H1 (cell line): ENCODE measurements at regions not wholly inside any gene's neighbourhood (a gene's known extent, or its start where the extent isn't known, plus 50 kb on each side); places are given as distances from the start of the nearest gene placed in this dataset.

ENCODE experiments used
- CTCF ChIA-PET: fragments of 300-600 bp; sonication (Branson Sonifier 250); formaldehyde crosslinking; loops from one replicate; lab custom pipeline; 2021; ENCODE audit not compliant: partially characterized antibody; lab: Charles Lee
- POLR2A ChIA-PET: fragments of 300-600 bp; sonication (Branson Sonifier 250); formaldehyde crosslinking; loops from one replicate; lab custom pipeline; 2021; ENCODE audit warnings: inconsistent platforms; ENCODE audit not compliant: partially characterized antibody; lab: Charles Lee
- DNase-seq, 2 experiments: peaks; one replicate each; pipeline versions ENCODE4 v3.0.0 to v3.0.0-alpha.2; 2010 to 2022; ENCODE audit warnings: low spot score in 2 of 2, low read depth in 1 of 2, mixed read lengths in 1 of 2
- FAIRE-seq: peaks from 2 replicates; lab custom pipeline; 2011; peaks lifted over from hg19 to GRCh38; lab: Jason Lieb, UNC
- H2AFZ ChIP-seq: 2 replicates; pipeline ENCODE4 v1.8.1; 2012; ENCODE audit warnings: low read length, inconsistent platforms
- H2AK5ac ChIP-seq: 2 replicates; pipeline ENCODE4 v1.6.1; 2013; ENCODE audit warnings: low read depth, low read length
- H2BK120ac ChIP-seq: replicated peaks from 2 replicates; pipeline ENCODE3; 2013; ENCODE audit warnings: low read depth, low read length, inconsistent platforms
- H2BK12ac ChIP-seq: 2 replicates; pipeline ENCODE4 v1.6.1; 2013; ENCODE audit warnings: low read depth, low read length
- H2BK15ac ChIP-seq: 2 replicates; pipeline ENCODE4 v1.6.1; 2013; ENCODE audit warnings: low read length
- H2BK20ac ChIP-seq: 2 replicates; pipeline ENCODE4 v1.6.1; 2013; ENCODE audit warnings: low read length
- H2BK5ac ChIP-seq: 2 replicates; pipeline ENCODE4 v1.6.1; 2013; ENCODE audit warnings: low read depth, low read length
- H3K14ac ChIP-seq: 2 replicates; pipeline ENCODE4 v1.6.1; 2013; ENCODE audit warnings: inconsistent platforms; ENCODE audit not compliant: insufficient read length
- H3K18ac ChIP-seq: 2 replicates; pipeline ENCODE4 v1.6.1; 2013; ENCODE audit warnings: low read length; ENCODE audit errors: extremely low read depth
- H3K23ac ChIP-seq: 2 replicates; pipeline ENCODE4 v1.6.1; 2013; ENCODE audit warnings: inconsistent platforms; ENCODE audit not compliant: insufficient read length
- H3K23me2 ChIP-seq: 2 replicates; pipeline ENCODE4 v1.6.1; 2013; ENCODE audit warnings: low read depth, low read length
- H3K27ac ChIP-seq: 2 replicates; pipeline ENCODE4 v1.6.1; 2011; ENCODE audit warnings: low read depth, low read length, inconsistent platforms
- H3K27me3 ChIP-seq, 4 experiments: replicated peaks in 1 of 4; 1 replicate in 1 of 4; 2 replicates in 3 of 4; pipeline versions ENCODE4 v1.6.1 to v1.8.1; 2011 to 2013; ENCODE audit warnings: low read length in 3 of 4, mild to moderate bottlenecking in 3 of 4, inconsistent platforms in 2 of 4, mixed read lengths in 2 of 4, moderate library complexity in 1 of 4; ENCODE audit not compliant: control insufficient read depth in 3 of 4, insufficient read depth in 3 of 4; ENCODE audit errors: extremely low read depth in 1 of 4
- H3K36me3 ChIP-seq, 4 experiments: 2 replicates each; pipeline versions ENCODE4 v1.6.1 to v1.8.1; 2011 to 2013; ENCODE audit warnings: mild to moderate bottlenecking in 4 of 4, low read length in 3 of 4, moderate library complexity in 2 of 4, control low read depth in 1 of 4, inconsistent platforms in 1 of 4; ENCODE audit not compliant: insufficient read depth in 4 of 4, control insufficient read depth in 2 of 4
- H3K4ac ChIP-seq: replicated peaks from 2 replicates; pipeline ENCODE3; 2013; ENCODE audit warnings: low read length, low read depth, mixed read lengths, inconsistent platforms; ENCODE audit not compliant: insufficient read length
- H3K4me1 ChIP-seq, 4 experiments: replicated peaks in 1 of 4; 1 replicate in 1 of 4; 2 replicates in 3 of 4; pipeline versions ENCODE4 v1.6.1 to v1.8.1; 2011 to 2013; ENCODE audit warnings: low read length in 3 of 4, inconsistent platforms in 2 of 4, mixed read lengths in 1 of 4; ENCODE audit not compliant: insufficient read depth in 4 of 4, control insufficient read depth in 3 of 4
- H3K4me2 ChIP-seq, 2 experiments: 2 replicates each; pipeline versions ENCODE4 v1.6.1 to v1.8.1; 2011 to 2013; ENCODE audit warnings: low read depth in 2 of 2, low read length in 2 of 2, control low read depth in 1 of 2, inconsistent platforms in 1 of 2, mild to moderate bottlenecking in 1 of 2; ENCODE audit not compliant: insufficient read depth in 1 of 2
- H3K4me3 ChIP-seq, 4 experiments: fragments of 200-600, 300-600 bp in 1 of 4; sonication (generic), shearing (Covaris generic), sonication (Bioruptor Twin) in 1 of 4; 2 replicates each; pipeline versions ENCODE4 v1.5.1 to v1.8.1; 2011 to 2016; ENCODE audit warnings: low read length in 4 of 4, low read depth in 3 of 4, control low read depth in 2 of 4, inconsistent platforms in 2 of 4, mild to moderate bottlenecking in 2 of 4, mixed read lengths in 1 of 4, moderate library complexity in 1 of 4; ENCODE audit not compliant: insufficient read depth in 2 of 4; ENCODE audit errors: extremely low read depth in 1 of 4
- H3K56ac ChIP-seq: replicated peaks from 2 replicates; pipeline ENCODE3; 2013; ENCODE audit warnings: low read depth, mild to moderate bottlenecking, mixed read lengths, low read length, inconsistent platforms; ENCODE audit not compliant: insufficient read length
- H3K79me1 ChIP-seq: 2 replicates; pipeline ENCODE4 v1.6.1; 2013; ENCODE audit warnings: low read depth, low read length, control low read depth
- H3K79me2 ChIP-seq, 2 experiments: 2 replicates each; pipeline versions ENCODE4 v1.6.1 to v1.8.1; 2012 to 2013; ENCODE audit warnings: low read length in 2 of 2, mild to moderate bottlenecking in 2 of 2, inconsistent platforms in 1 of 2; ENCODE audit not compliant: insufficient read depth in 2 of 2, control insufficient read depth in 1 of 2
- H3K9ac ChIP-seq, 4 experiments: replicated peaks in 1 of 4; 1 replicate in 1 of 4; 2 replicates in 3 of 4; pipeline versions ENCODE4 v1.6.1 to v1.8.1; 2011 to 2013; ENCODE audit warnings: low read depth in 3 of 4, low read length in 3 of 4, control low read depth in 2 of 4, mild to moderate bottlenecking in 2 of 4, moderate library complexity in 2 of 4, inconsistent platforms in 1 of 4; ENCODE audit errors: extremely low read depth in 1 of 4
- H3K9me3 ChIP-seq, 2 experiments: 2 replicates each; pipeline versions ENCODE4 v1.6.1 to v1.8.1; 2012 to 2013; ENCODE audit warnings: mild to moderate bottlenecking in 2 of 2, moderate library complexity in 2 of 2, control low read depth in 1 of 2, inconsistent platforms in 1 of 2, low read depth in 1 of 2, low read length in 1 of 2, mixed read lengths in 1 of 2; ENCODE audit not compliant: insufficient read depth in 2 of 2
- H4K20me1 ChIP-seq, 2 experiments: replicated peaks in 1 of 2; 2 replicates each; pipeline versions ENCODE3 to v1.8.1; 2011 to 2013; ENCODE audit warnings: inconsistent platforms in 2 of 2, low read length in 2 of 2, mild to moderate bottlenecking in 1 of 2; ENCODE audit not compliant: insufficient read depth in 2 of 2, control insufficient read depth in 1 of 2
- H4K5ac ChIP-seq: 2 replicates; pipeline ENCODE4 v1.6.1; 2013; ENCODE audit warnings: low read length, low read depth, mixed read lengths, inconsistent platforms; ENCODE audit not compliant: insufficient read length
- H4K8ac ChIP-seq: 2 replicates; pipeline ENCODE4 v1.8.0; 2013; ENCODE audit warnings: mild to moderate bottlenecking, moderate library complexity, low read length, inconsistent platforms; ENCODE audit not compliant: insufficient read depth; ENCODE audit errors: extremely low read depth
- H4K91ac ChIP-seq: replicated peaks from 2 replicates; pipeline ENCODE3; 2013; ENCODE audit warnings: low read length, mixed read lengths, inconsistent platforms; ENCODE audit not compliant: insufficient read length
- RNF2 ChIP-seq: fragments of 200-900, 300-1000 bp; sonication (generic); IDR thresholded peaks from 2 replicates; pipeline ENCODE4 v1.7.1; 2016; ENCODE audit warnings: borderline replicate concordance, low read depth, mild to moderate bottlenecking, antibody characterized with exemption, low read length; ENCODE audit not compliant: poor library complexity, severe bottlenecking; ENCODE audit errors: missing control alignments
- WGBS, 2 experiments: shearing (Covaris generic) in 1 of 2; methylation state at CpG; one replicate each; pipeline versions ENCODE4 v1.1.6 to v1.1.7; 2013 to 2015; ENCODE audit warnings: low lambda C conversion rate in 2 of 2, mixed read lengths in 2 of 2, inconsistent platforms in 1 of 2, low coverage in 1 of 2, missing lambda C conversion rate in 1 of 2; ENCODE audit not compliant: insufficient replicate concordance in 2 of 2, insufficient coverage in 1 of 2, insufficient read length in 1 of 2; ENCODE audit errors: extremely low coverage in 1 of 2, missing lambda C conversion rate in 1 of 2; 5-methylcytosine and 5-hydroxymethylcytosine counted together

GRCh38 chr11:62061356-62062222 lies 62.2 kb upstream of the INCENP start:
- WGBS, 2 experiments, result 73% methylated on average over 11 of the region's 11 CpGs; no CpG with 5 or more reads in 1 of the 2 experiments
- ChIA-PET POLR2A (interaction anchor here (0.5 to 1.7 kb wide), 2 partner anchors 56 to 93 kb away, joined by 3 to 4 read pairs; no protein-coding TSS in a partner anchor), CTCF (interaction anchor here (0.7 to 11.9 kb wide), 20 partner anchors 11 to 190 kb away, joined by 3 to 71 read pairs (median 4); no protein-coding TSS in a partner anchor)
- no peak for TF ChIP-seq RNF2

More at GRCh38 chr11:62061356-62062222, 62.2 kb upstream of the INCENP start:
- H3K14ac ChIP-seq, result no peak overlapping the region
- H3K4me3 ChIP-seq, result no peak overlapping the region
- H3K23ac ChIP-seq, result no peak overlapping the region
- H3K4ac ChIP-seq, result no peak overlapping the region
- H2BK5ac ChIP-seq, result no peak overlapping the region
- no peak overlapping the region for H4K5ac ChIP-seq
- no peaks in the 10 kb centered on the region for H3K9me3 ChIP-seq
- no peak overlapping the region for H2BK120ac ChIP-seq
- no peak overlapping the region for H2BK20ac ChIP-seq
- H3K27me3 ChIP-seq, result no peaks in the 10 kb centered on the region
- no peaks in the 10 kb centered on the region for H3K4me1 ChIP-seq
- H3K56ac ChIP-seq, result no peak overlapping the region
- no peak overlapping the region for H2AK5ac ChIP-seq
- H3K18ac ChIP-seq, result no peak overlapping the region
- 0 out of 2 replicates have a peak, but pooled peaks cover 1% of the 10 kb centered on the region for H3K23me2 ChIP-seq
- H2BK15ac ChIP-seq, result no peak overlapping the region
- no peak overlapping the region for H3K9ac ChIP-seq
- no peaks in the 10 kb centered on the region for H3K36me3 ChIP-seq
- H2AFZ ChIP-seq, result no peak overlapping the region
- FAIRE-seq (no peak), DNase-seq (no peak)
- no peak overlapping the region for H4K91ac ChIP-seq
- H3K79me1 ChIP-seq, result no peaks in the 10 kb centered on the region
- H4K20me1 ChIP-seq, result no peaks in the 10 kb centered on the region
- H3K27ac ChIP-seq, result no peak overlapping the region
- no peak overlapping the region for H4K8ac ChIP-seq
- H3K4me2 ChIP-seq, result no peak overlapping the region
- H2BK12ac ChIP-seq, result no peak overlapping the region
- no peaks in the 10 kb centered on the region for H3K79me2 ChIP-seq
